IPS DF 4.7 (cell line): ENCODE measurements at regions not wholly inside any gene's neighbourhood (a gene's known extent, or its start where the extent isn't known, plus 50 kb on each side); places are given as distances from the start of the nearest gene placed in this dataset.
"Not testable (repeated sequence)": the region's sequence is repeated elsewhere in the genome, so short reads cannot be mapped to it uniquely, and the experiment has no call there.

ENCODE experiments used
- DNase-seq: peaks from one replicate; pipeline ENCODE4 v3.0.0-alpha.2; 2013; ENCODE audit warnings: low spot score; ENCODE audit errors: extremely low read depth

- no peak for DNase-seq
Measured at GRCh38 chr12:90695415-90695814, 259.6 kb downstream of the CCER1 start.

- no peak for DNase-seq
Measured at GRCh38 chr12:90690120-90690519, 264.9 kb downstream of the CCER1 start.

- DNase-seq, result not testable (repeated sequence)
Measured at GRCh38 chr12:90687682-90688081, 267.3 kb downstream of the CCER1 start.

- DNase-seq, result no peak
Measured at GRCh38 chr12:90683871-90684270, 271.1 kb downstream of the CCER1 start.

- DNase-seq, result no peak
Measured at GRCh38 chr12:90682398-90682797, 272.6 kb downstream of the CCER1 start.

- no peak for DNase-seq
Measured at GRCh38 chr12:90679674-90680073, 275.3 kb downstream of the CCER1 start.

GRCh38 chr12:90677552-90677951 lies 277.4 kb downstream of the CCER1 start:
- no peak for DNase-seq

- DNase-seq, result no peak
Measured at GRCh38 chr12:90677055-90677454, 277.9 kb downstream of the CCER1 start.

GRCh38 chr12:90675106-90675505 lies 279.9 kb downstream of the CCER1 start:
- DNase-seq, result no peak

GRCh38 chr12:90672081-90672480 lies 282.9 kb downstream of the CCER1 start:
- DNase-seq, result no peak

GRCh38 chr12:90663949-90664348 lies 291.0 kb downstream of the CCER1 start:
- DNase-seq, result not testable (repeated sequence)

GRCh38 chr12:90659060-90659459 lies 295.9 kb downstream of the CCER1 start:
- DNase-seq, result no peak

GRCh38 chr12:90653040-90653439 lies 301.9 kb downstream of the CCER1 start:
- DNase-seq, result no peak

GRCh38 chr12:90652280-90652679 lies 302.7 kb downstream of the CCER1 start:
- DNase-seq, result no peak

- no peak for DNase-seq
Measured at GRCh38 chr12:90645181-90645580, 309.8 kb downstream of the CCER1 start.

- DNase-seq, result no peak
Measured at GRCh38 chr12:90631591-90632212, 323.3 kb downstream of the CCER1 start.

- DNase-seq, result no peak
Measured at GRCh38 chr12:90630006-90630405, 325.0 kb downstream of the CCER1 start.

- no peak for DNase-seq
Measured at GRCh38 chr12:90628213-90628612, 326.8 kb downstream of the CCER1 start.

- no peak for DNase-seq
Measured at GRCh38 chr12:90627180-90627896, 327.6 kb downstream of the CCER1 start.

GRCh38 chr12:90622431-90622830 lies 332.5 kb downstream of the CCER1 start:
- no peak for DNase-seq

GRCh38 chr12:90621927-90622326 lies 333.0 kb downstream of the CCER1 start:
- no peak for DNase-seq

GRCh38 chr12:90619943-90620342 lies 335.0 kb downstream of the CCER1 start:
- DNase-seq, result no peak

- no peak for DNase-seq
Measured at GRCh38 chr12:90618586-90618985, 336.4 kb downstream of the CCER1 start.
